NCI-H460 (cell line): ENCODE measurements at regions not wholly inside any gene's neighbourhood (a gene's known extent, or its start where the extent isn't known, plus 50 kb on each side); places are given as distances from the start of the nearest gene placed in this dataset.

ENCODE experiments used
- DNase-seq: peaks from one replicate; pipeline ENCODE4 v3.0.0-alpha.2; 2016; ENCODE audit warnings: low read depth; ENCODE audit errors: extremely low read depth

DNA sequence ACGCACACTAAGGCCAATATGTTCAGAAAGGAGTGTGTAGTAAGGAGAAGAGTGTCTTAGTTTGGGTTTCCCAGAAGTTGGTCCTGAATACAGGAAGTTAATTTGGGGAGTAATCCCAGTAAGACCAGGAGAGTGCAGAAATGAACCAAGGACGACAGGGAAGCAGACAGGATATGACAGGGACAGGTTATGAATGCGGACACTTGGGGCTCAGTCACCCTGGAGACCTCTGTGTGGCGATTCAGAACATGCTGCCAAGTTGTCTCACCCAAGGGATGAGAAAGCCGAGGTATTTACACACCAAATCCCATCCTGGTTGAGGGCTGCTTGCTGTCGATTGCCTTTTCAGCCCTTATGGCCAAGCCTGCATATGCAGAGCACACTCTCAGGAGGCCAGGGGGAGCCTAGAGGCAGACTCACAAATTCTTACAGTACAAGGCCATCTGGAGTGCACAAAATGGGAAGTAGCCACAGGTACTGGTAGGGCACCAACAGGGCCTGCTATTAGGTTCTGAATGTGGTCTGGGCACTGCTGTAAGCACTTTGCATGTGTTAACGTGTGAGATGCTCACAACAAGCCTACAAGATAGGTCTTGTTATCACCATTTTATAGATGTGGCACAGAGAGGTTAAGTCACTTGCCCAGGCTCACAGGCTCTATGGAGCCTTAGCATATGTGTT lies 233.1 kb upstream of the ANKRD55 start:
- DNase-seq, result no peak

DNA sequence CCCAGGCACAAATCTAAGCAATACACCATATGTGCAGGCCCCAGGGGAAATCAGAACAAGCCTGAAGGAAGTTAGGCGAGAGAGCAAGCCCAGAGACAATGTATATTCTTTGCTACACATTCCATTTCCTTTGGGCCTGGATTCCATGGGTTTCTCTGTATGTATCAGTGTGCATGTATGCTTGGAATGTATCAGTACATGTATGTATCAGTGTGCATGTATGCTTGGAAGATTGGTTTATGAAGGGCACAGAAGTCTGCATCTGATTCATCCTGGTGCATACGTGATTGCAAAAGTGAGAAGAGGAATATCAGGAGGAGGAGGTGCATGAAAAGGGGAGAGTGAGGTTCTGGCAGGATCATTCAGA lies 232.6 kb upstream of the ANKRD55 start:
- no peak for DNase-seq

DNA sequence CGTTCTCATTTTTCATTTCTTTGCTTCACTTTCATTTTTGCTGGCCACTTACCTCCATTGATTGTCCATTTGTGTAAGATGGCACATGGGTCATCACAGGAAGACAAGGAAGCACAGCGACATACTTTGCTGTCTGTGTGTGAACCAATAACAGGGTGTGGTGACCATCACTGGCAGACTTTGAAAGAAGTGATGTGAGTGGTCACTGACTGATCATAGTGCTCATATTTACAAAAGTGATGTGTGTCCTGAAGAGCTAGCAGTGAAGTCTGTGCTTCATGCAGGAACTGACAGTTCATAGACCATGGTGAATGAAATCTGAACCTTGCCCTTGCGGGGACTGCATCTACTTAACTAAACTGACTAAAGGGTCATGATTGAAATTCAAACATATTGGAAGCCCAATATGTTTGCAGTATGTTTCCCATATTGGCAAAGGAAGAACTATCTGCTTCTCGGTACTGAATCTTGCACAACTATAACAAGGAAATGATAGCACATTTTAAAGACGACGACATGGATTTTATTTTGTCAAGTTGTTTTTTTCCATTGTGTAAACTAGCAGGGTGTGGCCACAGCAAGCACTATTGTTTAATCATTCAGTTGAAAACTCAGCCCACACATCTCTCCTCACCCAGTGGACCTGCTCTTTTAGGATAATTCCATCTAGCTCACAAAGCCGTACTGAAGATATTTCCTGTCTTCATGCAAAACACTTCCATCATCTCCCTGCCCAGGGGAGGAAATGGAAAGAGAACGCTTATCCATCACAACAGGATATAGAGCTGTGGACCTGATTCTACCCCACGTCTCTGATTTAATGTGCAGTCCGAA lies 232.0 kb upstream of the ANKRD55 start:
- DNase-seq, result no peak

DNA sequence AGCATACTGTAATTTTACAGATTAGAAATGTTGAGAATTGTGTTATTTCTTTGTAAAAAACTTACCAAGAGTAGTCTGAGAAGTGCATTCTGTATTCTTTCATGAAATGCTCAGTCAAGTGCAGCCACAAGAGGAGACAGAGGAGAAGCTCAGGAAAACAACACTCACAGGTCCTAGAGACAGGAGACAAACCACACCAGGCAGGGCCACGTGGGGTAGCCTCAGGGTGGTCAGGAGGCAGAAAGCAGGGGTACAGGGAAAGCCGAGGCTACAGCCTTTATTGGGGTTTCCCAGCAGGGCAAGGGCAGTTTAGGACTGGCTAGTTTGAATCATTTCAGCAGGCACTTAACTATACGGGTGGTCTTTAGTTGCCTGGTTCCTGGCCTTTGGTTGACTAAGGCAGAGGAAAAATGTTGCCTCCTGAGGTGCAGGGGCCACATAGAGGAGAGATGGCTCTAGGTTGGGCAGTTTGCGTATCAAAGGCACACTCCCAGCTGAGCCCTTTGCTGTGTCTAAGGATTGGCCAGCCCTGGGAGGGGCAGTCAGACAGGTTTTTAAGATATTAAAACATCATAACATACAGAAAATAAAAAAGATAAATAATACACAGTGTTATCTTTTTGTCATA lies 230.9 kb upstream of the ANKRD55 start:
- DNase-seq, result no peak

DNA sequence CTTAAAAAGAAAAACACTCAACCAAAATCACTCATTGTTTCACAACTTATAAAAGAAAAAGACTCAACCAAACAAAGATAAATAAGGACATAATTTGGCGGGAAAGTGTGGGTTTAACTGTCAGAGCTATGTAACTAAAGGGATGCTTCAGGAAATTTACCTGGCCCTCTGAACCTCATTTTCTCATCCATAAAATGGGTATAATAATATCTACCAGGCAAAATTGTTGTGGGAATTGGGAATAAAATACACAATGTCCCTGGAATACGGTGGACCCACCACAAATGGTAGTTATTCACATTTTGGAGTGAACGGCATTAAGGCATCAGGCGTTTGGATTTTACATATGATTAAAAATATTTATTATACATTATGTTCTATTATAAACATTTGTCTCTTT lies 228.5 kb upstream of the ANKRD55 start:
- DNase-seq, result no peak

DNA sequence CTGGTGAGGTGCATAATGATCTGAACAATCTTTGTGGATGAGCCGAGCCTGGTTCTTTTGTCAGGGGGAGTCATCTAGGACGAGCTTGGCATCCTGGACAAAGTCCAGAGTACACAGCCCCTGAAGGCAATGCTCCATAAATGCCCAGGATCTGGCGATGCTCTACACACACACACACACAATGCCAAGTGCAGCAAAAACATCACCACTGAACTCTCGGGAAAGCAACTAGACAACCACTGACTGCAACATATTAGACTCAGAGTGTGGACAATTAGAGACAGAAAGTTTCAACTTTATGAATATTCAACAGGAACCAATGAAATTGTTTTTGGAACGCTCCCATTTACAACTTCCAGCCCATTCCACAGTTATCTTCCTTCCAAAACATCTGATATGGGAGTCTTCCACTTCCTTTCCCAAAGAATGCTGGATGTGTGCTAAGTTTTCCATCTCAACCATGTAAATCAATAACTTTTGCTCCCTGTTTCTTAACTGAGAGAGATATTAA lies 227.6 kb upstream of the ANKRD55 start:
- DNase-seq, result no peak

DNA sequence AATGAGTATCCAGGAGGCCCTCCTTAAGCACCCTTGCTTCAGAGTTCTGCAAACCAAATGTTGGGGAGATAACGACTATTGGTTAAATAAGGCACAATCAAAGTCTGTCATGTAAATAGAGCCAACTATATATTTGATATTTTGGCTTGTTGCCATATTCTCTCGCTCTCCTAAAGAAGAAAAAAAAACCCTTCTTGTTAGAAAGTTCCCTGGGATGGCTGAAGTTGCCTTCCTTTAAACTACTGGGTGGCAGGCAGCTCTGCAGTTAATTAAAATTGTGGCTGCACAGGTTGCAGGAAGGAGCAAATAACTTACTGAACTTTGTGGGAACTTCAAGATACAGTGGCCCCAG lies 227.0 kb upstream of the ANKRD55 start:
- no peak for DNase-seq

DNA sequence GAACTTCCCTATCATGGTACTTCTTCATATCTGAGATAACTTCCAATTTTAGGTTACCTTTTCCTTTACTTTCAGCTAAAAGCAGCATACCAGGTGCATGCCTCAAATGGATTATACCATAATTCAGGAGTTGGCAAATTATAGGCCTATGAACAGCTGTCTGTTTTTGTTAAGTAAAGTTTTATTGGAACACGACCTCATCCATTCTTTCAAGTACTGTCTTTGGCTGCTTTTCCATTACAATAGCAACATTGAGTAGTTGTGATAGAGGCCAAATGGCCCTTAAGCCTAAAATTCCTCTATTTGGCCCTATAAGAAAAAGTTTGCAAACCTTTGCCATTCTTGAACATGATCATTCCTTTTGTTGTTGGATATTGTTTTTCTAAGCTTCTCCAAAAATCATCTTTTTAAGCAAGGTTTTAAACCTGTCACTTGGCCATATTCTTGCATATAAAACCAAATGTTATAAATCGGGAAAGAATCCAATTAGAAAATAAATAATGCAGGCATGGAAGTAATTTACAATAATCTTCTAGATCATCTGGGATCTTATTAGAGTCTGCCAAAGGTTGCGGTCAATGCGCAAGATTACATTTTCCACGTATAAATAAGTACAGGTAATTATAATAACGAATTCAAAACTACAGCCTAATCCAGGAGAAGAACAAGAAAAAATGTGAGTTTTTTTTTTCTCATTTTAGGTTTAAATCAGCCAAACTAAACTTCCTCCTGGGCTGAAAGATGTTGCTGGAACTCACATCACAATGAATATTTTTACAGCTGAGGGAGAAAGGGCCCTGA lies 226.5 kb upstream of the ANKRD55 start:
- DNase-seq, result no peak

DNA sequence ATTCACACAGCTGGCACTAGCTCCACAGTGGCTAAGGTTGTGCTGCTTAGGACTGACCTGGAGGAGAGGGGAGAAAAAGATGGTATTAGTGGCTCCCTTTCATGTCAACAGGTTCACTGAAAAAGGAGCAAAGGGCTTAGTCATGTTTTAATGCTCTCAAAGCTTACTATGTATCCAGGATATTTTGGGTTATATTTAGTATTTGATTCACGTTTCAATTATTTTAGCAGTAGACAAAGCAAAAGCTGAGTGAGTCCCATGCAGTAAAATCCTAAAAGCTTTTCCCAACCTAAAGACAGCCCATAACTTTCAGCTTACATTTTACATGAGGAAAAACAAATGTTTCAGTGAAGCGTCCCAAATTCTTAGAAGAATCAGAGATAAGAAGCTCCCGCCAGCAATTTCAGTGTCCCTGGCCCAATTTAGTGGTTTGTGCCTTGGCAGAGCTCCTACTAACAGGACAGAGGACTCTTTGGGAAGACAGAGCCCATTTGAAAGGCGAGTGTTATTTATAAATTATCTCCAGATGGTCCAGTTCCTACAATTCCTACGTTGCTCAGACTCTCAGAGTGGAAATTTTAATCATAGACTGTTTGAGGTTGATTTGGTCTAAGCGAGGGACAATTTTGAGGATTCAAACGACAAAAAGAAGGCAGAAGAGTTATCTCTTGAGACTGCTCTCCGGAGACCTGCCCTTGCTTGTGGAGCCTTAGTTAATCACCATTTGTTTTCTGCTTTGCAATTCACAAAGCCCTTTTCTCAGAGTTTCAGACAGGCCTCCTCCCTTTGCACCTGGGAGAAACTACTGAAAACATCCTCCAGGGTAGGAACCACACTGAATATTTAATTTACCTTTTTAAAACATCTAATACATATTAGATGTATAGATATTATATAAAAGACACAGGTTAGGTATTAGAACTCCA lies 225.0 kb upstream of the ANKRD55 start:
- no peak for DNase-seq

DNA sequence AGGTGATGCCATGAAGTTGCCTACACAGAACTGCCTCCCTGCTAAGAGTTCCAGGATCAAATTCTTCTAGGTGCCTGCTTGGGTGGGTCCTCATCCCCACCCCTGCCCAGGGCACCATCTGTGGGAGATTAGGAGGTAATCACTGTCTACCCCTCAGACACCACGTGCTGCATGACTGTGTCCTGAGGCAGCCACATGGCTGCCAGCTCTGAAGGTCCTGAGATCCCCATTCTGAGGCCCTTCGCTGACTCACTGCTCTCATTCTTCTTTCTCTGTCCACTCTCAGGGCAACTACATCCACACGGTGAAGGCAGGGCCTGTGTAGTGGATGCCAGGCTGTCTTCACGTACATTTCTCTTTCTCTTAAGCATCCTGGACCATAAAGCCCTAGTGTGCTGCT lies 222.9 kb upstream of the ANKRD55 start:
- DNase-seq, result no peak

DNA sequence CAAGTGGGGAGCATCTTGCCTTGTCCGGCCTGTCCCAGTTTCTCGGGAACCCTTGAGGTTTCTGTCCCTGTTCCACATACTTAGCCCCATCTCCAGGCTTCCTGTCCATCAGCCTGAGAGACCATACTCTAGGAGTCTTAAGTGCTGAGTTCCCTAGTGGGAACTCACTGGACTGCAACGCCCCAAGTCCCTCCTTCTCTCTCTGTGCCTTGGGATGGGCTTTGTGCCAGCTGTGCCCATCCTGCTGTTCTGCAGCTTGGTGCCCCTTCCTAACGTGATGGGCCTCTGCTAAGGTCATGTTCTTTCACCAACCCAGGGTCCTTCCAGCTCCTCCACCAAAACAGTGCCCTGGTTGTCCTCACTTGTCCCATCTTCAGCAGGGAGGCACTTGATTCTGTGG lies 222.3 kb upstream of the ANKRD55 start:
- DNase-seq, result no peak

DNA sequence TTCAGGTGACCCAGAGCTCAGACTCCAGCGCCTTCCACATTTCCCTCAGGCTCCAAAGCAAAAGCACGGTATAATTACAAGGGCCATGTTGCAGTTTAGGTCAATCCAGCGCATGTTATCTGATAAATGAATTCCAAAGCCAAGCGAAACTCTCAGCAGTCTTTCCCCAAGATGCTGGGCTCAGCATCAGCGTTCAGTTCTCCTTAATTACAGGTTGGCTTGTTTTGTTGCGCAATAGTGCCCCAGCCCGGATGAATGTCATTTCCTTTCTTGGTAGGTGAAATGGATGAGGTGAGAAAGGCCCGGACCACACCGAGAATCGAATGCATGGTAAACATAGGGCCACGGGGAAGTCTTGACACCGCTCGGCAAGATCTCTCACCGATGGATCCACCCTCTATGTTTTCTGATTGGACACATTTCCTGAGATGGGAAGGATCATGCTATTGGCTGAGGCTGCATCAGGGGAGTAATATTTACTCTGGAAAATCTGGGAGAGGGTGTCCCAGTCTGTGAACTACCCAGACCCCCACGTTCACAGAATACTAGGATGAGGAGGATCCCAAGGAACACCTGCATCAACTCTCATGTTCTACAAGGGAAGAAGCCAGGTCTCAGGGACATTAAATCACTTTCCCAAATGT lies 221.2 kb upstream of the ANKRD55 start:
- no peak for DNase-seq

DNA sequence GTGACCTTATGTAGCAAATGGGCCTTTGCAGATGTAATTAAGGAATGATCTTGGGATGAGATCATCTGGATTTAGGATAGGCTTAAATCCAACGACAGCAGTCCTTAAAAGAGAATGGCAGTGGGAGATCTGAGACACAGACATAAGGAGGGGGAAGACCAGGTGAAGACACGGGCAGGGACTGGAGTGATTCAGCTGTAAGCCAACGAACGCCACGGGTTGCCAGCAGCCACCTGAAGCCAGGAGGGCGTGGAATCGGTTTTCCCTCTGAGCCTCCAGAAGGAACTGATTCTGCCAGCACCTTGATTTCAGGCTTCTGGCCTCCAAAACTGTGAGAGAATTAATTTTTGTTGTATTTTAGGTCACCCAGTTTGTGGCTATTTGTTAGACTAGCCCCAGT lies 218.6 kb upstream of the ANKRD55 start:
- DNase-seq, result no peak

DNA sequence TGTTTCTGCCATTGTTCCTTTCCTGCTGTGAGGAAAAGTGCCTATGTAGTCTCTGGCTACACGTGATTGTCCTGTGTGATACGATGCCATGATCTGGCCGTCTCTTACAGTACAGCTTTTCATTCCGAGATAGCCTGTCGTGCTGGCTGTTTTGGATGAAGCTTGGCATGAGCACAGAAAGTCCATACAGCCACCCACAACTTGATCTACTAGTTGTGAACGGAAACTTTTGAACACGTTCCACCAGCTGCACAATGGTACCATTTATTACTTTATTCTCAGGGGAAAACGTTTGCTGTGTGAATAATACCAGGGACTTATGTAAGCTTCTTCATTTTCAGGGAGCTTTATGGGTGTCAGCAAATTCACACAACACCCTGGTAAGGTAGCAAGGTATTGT lies 217.6 kb upstream of the ANKRD55 start:
- no peak for DNase-seq

DNA sequence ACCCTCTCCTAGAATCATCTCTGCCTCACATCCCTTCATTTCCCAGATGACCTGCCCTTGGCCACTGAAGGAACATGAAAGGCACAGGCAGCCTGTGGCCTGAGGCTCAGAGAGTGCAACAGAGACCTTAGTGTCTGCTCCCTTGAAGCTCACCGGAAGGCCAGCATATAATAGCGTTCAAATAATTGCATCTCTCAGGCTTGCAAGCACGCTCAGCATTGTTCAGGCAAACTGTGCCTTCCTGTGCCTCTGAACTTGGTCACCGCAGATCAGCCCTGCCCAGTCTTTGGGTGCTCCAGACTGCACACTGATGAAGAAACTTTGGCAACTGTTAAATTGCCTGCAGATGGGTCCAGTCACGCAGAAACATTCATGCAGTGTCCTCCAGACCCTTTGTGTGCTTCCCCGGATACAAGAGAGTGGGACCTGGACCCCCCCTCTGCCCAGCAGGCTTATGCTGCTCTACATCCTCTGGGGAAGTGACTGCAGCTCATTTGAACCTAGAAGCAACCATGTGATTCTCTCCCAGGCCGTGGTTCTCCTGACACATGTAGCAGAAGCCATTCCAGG lies 216.0 kb upstream of the ANKRD55 start:
- DNase-seq, result no peak

DNA sequence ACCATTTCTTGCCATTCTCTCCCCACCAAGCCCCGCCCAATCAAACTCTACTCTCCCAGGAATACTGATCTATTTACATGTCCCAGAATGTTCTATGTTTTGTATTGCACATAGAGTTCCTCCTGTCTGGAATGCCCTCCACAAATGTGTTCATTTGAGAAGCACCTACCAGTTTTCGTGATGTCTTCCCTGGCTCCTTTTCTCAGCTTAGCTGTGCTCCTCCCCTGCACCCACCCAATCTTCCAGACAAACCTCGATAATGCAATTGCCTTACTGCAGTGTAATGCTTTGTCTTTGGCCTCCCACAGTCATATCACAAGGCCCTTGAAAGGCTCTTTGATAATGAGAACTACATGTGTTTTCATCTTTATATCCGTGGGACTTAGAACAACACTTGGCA lies 214.5 kb upstream of the ANKRD55 start:
- no peak for DNase-seq

DNA sequence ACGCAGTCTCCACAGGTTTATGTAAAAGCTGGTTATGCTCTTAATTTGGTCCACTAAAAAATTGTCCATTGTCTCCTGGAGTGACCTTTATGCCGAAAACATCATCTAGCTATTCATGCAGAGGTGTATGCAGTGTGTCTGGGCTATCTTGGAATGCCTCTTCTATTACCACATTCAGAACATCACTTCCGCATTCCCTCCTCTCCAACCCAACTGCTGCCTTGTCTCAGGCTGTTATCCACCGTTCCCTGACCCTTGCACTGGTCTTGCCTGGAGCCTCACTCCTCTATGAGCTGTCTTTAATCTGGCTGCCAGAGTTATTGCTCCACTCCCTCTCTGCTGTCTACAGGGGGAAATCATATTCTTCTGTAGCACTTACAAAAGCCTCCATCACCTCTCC lies 214.1 kb upstream of the ANKRD55 start:
- no peak for DNase-seq

DNA sequence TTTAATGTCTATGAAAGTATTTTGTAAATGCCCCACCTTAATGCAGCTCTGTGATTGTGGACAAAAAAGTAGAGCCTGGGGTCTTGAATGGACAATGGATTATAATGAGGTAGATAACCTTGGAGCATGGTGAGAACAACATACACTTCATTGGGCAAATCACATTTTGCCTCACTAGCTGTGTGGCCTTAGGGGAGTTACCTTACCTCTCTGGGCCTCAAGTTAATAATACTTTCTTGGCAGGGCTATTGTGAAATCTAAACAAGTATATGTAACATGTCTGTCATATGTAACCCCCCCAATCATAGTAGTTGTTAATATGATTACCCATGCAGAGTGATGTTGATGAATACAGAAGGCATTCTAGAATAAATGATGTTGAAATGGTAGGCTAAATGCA lies 213.6 kb upstream of the ANKRD55 start:
- no peak for DNase-seq

DNA sequence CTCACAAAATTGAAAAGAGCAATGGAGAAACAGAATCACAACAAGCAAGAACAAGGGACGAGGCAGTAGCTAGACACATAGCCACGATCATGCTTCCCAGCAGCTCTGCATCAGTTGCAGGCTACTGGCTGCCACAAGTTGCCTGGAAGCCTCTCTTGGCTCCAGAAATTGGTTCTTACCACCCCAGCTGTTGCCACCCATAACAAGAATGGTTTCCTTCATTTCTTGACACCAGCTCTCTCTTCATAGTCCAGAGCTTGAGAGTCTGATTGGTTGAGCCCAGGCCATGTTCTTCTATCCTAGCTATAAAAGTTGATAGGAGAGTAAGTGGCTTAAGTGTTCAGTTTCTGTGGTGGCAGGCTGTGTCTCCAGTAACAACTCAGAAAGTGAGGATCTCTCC lies 210.7 kb upstream of the ANKRD55 start:
- DNase-seq, result no peak
